Ascending aorta (tissue), 2 donors: ENCODE measurements at regions not wholly inside any gene's neighbourhood (a gene's known extent, or its start where the extent isn't known, plus 50 kb on each side); places are given as distances from the start of the nearest gene placed in this dataset.

Experiments used
- DNase-seq, 2 donors: peaks; one replicate each; pipeline ENCODE4 v3.0.0-alpha.2; 2019; ENCODE audit warnings: low spot score in 2 of 2
- H3K27ac ChIP-seq, 2 donors: fragments of 200-600 bp; sonication (generic); one replicate each; pipeline ENCODE4 v1.5.1; 2016 to 2017; ENCODE audit warnings: mild to moderate bottlenecking in 1 of 2
- H3K27me3 ChIP-seq: fragments of 200-600 bp; sonication (generic); one replicate; pipeline ENCODE4 v1.5.1; 2017
- H3K36me3 ChIP-seq, 2 donors: fragments of 200-600 bp; sonication (generic); one replicate each; pipeline ENCODE4 v1.5.1; 2016
- H3K4me1 ChIP-seq, 2 donors: fragments of 200-600 bp; sonication (generic); one replicate each; pipeline ENCODE4 v1.5.1; 2016 to 2017; ENCODE audit warnings: mild to moderate bottlenecking in 1 of 2
- H3K4me3 ChIP-seq, 2 donors: fragments of 200-600 bp; sonication (generic); one replicate each; pipeline ENCODE4 v1.5.1; 2016 to 2017; ENCODE audit warnings: mild to moderate bottlenecking in 1 of 2
- H3K9me3 ChIP-seq, 2 donors: fragments of 200-600 bp; sonication (generic); one replicate each; pipeline ENCODE4 v1.5.1; 2016
- intact Hi-C: fragments of 100-400 bp; cut with DNase I; formaldehyde crosslinking; loops from one replicate; pipeline ENCODE4 v1.15.1; 2023
- TF ChIP-seq, protein P1 (sequence below), 3 experiments: fragments of 200-600 bp in 2 of 3; fragments of 450-650 bp in 1 of 3; sonication (generic) in 2 of 3; IDR thresholded peaks; one replicate each; pipeline ENCODE4 v1.5.1; 2016 to 2019; ENCODE audit warnings: antibody characterized with exemption in 3 of 3, mild to moderate bottlenecking in 1 of 3, moderate library complexity in 1 of 3

DNA sequence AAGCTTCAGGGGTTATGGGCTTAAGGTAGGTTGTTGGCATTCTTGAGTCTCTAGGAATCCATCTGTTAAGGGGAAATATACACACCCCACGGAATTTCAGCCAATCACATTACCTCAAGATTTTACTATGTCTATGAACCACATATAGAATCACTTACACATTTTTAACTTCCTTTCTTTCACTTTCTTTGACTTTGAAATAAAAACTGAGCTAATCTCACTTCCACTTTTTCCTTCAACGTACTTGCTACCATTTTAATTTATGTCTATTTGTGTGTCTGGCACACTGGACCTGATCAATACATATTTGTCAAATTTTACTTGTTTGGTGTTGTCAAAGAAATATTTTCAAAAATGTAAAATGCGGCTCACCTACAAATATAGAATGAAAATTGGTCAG, 545.4 kb upstream of the JAG1 start:
- no peak overlapping the region for H3K4me3 ChIP-seq
- H3K9me3 ChIP-seq: no peaks in the 10 kb centered on the region
- no peaks in the 10 kb centered on the region for H3K36me3 ChIP-seq
- TF ChIP-seq, protein P1, sequence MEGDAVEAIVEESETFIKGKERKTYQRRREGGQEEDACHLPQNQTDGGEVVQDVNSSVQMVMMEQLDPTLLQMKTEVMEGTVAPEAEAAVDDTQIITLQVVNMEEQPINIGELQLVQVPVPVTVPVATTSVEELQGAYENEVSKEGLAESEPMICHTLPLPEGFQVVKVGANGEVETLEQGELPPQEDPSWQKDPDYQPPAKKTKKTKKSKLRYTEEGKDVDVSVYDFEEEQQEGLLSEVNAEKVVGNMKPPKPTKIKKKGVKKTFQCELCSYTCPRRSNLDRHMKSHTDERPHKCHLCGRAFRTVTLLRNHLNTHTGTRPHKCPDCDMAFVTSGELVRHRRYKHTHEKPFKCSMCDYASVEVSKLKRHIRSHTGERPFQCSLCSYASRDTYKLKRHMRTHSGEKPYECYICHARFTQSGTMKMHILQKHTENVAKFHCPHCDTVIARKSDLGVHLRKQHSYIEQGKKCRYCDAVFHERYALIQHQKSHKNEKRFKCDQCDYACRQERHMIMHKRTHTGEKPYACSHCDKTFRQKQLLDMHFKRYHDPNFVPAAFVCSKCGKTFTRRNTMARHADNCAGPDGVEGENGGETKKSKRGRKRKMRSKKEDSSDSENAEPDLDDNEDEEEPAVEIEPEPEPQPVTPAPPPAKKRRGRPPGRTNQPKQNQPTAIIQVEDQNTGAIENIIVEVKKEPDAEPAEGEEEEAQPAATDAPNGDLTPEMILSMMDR (IDR thresholded peaks at IDR 0.05): no peak
- DNase-seq: no peak
- intact Hi-C loops: loop anchor here (10.0 kb wide), 1 partner anchor 744 kb away; no protein-coding TSS in a partner anchor
- peaks cover 0 to 21% of the 10 kb centered on the region in 2 donors for H3K4me1 ChIP-seq
- no peaks in the 10 kb centered on the region for H3K27me3 ChIP-seq
- no peak overlapping the region for H3K27ac ChIP-seq

DNA sequence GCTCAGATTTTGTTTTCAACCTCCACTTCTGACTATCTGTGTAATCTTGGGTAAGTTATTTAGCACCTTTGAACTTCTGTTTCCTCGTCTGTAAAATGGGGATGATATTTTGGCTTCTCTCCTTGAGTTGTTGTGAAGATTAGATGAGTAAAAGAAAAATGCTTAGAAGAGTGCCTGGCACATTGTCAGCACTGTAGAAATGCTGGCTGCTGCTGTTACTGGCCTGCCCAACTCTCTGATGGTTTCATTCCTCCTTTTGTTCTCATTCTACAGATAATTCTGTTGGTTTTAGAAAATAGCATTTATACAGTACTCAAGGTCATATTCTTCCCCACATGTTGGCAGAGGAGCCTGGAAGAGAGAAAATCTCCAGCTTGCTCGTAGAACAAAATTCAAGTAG, 547.2 kb upstream of the JAG1 start:
- H3K27me3 ChIP-seq: no peaks in the 10 kb centered on the region
- TF ChIP-seq, protein P1 (IDR thresholded peaks at IDR 0.05): no peak
- H3K9me3 ChIP-seq: no peaks in the 10 kb centered on the region
- H3K36me3 ChIP-seq: no peaks in the 10 kb centered on the region
- DNase-seq: no peak
- H3K4me1 ChIP-seq: peaks cover 0 to 21% of the 10 kb centered on the region in 2 donors
- H3K27ac ChIP-seq: no peak overlapping the region
- H3K4me3 ChIP-seq: no peak overlapping the region
- intact Hi-C loops: no loop called here

DNA sequence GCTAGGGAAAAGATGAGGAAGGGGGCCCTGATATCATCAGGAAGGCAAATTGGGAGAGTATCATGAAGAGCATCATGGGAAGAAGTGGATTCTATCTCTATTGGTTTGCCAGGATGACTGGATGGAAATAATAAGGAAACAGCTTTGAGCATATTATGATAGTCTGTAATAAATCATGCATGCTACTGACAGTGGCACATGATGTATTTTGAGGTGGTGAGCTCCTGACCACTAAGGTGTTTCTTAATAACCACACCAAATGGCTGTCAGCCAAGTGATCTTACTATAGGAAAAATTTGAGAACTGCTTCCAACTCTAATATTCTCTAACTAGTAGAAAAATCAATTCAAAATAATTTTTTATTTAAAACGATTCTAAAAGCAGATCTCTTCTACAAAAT, 548.4 kb upstream of the JAG1 start:
- Histone ChIP-seq H3K4me3 (no peak overlapping the region), H3K36me3 (no peaks in the 10 kb centered on the region), H3K9me3 (no peaks in the 10 kb centered on the region), H3K27me3 (no peaks in the 10 kb centered on the region), H3K27ac (no peak overlapping the region), H3K4me1 (peaks cover 0 to 12% of the 10 kb centered on the region in 2 donors)
- intact Hi-C loops: no loop called here
- DNase-seq: no peak
- TF ChIP-seq, protein P1 (IDR thresholded peaks at IDR 0.05): no peak

DNA sequence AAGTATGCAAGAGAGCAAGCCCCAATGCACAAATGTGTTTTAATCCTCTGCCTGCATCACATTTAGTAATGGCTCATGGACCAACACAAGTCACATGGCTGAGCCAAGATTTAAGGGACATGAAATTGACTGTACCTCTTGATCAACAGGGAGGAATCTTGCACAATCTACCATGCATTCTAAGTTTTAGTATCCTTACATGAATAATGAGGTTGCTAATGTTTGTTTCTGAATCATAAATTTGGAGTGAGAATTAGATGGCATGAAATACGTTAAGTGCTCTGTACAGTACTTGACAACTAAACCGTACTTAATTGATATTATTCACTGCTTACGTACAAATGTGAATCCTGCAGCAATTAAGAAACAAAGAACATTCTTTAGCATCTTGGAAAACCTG, 553.8 kb upstream of the JAG1 start:
- TF ChIP-seq, protein P1 (IDR thresholded peaks at IDR 0.05): no peak
- Histone ChIP-seq H3K9me3 (no peaks in the 10 kb centered on the region), H3K27me3 (no peaks in the 10 kb centered on the region), H3K4me3 (no peak overlapping the region), H3K4me1 (peaks cover 0 to 13% of the 10 kb centered on the region in 2 donors), H3K27ac (no peak overlapping the region), H3K36me3 (no peaks in the 10 kb centered on the region)
- intact Hi-C loops: no loop called here
- DNase-seq: no peak

DNA sequence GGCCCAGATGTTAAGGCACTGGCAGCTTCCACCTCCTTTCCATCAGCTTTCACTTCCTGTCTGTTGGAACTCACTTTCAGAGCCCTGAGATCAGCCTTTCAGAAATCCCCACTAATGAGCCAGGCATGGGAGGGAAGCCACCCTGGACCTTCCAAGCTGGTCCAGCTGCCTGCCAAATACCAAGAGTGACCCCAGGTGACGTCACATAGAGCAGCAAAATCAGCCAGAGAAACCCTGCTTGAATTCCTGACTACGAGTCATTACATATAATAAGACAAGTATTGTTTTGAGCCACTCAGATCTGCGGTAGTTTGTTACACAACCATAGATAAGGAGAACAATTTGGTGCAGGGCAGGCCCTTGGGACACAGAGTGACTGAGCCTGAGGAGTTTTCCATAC, 556.0 kb upstream of the JAG1 start:
- H3K36me3 ChIP-seq: no peaks in the 10 kb centered on the region
- H3K9me3 ChIP-seq: no peaks in the 10 kb centered on the region
- intact Hi-C loops: no loop called here
- peak; percentile 12 to 91 for DNase-seq
- TF ChIP-seq, protein P1 (IDR thresholded peaks at IDR 0.05): no peak
- no peaks in the 10 kb centered on the region for H3K27me3 ChIP-seq
- no peak overlapping the region for H3K4me3 ChIP-seq
- H3K4me1 ChIP-seq: peaks cover 0 to 15% of the 10 kb centered on the region in 2 donors
- H3K27ac ChIP-seq: peak overlapping the region; percentile 69 to 77

DNA sequence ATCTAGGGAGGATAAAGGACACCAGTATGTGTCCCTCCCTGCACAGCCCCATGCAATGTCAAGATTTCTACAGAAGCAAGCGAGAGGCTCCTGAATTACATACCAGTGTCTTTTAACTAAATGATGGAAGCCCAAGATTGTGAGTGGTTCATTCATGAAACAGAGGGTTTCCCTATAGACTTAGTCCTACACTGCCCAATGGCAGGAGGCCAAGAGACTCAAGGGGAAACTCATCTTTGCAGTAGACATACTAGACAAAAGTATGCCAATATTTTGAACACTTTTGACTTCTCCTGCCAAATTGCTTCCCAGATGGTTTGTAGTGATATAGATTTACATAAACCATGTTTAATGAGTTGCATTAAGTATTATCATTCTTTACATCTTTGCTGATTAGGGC, 557.2 kb upstream of the JAG1 start:
- H3K36me3 ChIP-seq: no peaks in the 10 kb centered on the region
- TF ChIP-seq, protein P1 (IDR thresholded peaks at IDR 0.05): no peak

More for the DNA sequence above, 557.2 kb upstream of the JAG1 start:
- Histone ChIP-seq H3K4me3 (no peak overlapping the region), H3K4me1 (peaks cover 0 to 24% of the 10 kb centered on the region in 2 donors), H3K27me3 (no peaks in the 10 kb centered on the region), H3K27ac (peak overlapping the region in 1 of 2 donors; percentile 77), H3K9me3 (no peaks in the 10 kb centered on the region)
- intact Hi-C loops: no loop called here
- DNase-seq: no peak
